ENCODE measurements at regions not wholly inside any gene's neighbourhood (a gene's known extent, or its start where the extent isn't known, plus 50 kb on each side); places are given as distances from the start of the nearest gene placed in this dataset.

DNA sequence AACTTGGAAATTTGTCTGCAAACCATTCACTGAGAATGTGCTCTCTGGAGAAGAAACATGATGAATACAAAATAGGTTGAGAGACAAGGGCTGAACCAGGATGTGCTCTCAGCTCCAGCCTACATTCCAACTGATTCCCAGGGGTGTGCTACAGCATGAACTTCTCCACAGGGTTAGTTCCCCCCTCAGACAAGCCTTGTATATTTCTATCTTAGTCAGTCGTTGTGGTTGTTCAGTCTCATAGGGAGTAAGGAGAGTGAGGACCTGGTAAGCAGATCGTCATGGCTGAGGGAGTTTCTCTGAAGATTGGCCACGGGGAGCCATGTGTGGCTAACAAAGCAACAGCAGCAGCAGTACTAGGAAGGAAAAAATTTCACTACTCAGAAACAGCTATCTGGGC, 919.7 kb upstream of the CADM2 start:
- H3K36me3 ChIP-seq: no peaks in the 10 kb centered on the region

DNA sequence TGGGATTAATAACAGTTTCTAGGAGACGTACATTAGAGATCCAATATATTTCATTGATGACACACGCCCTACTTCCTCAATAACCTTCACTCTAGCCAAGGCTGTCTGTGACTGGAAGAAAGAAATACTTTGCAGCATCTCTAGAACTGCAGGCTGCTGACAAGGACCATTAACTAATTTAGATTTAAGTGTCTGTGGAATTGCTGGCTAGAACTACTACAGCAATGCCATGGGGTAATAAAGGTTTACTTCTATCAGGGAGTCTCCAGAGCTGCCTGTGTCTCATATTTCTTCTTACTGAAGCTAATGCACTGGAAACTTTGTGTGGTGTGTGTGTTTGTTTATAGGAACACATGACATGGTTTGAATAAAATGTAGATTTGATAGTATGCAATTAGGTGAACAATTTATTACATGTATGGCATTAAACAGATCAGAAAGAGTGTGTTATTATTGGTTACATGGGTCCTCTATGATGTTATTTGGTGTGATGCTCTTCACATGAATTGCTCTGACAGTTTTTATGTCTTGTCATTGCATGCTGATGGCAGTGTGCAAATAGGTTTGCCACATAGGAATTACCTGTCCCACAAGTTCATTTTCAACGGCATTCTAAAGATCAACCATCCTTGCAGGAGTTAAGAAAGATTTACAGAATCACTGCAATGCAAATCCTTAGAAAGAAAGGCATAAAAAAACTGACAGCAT, 916.2 kb upstream of the CADM2 start:
- TF ChIP-seq, protein P1, sequence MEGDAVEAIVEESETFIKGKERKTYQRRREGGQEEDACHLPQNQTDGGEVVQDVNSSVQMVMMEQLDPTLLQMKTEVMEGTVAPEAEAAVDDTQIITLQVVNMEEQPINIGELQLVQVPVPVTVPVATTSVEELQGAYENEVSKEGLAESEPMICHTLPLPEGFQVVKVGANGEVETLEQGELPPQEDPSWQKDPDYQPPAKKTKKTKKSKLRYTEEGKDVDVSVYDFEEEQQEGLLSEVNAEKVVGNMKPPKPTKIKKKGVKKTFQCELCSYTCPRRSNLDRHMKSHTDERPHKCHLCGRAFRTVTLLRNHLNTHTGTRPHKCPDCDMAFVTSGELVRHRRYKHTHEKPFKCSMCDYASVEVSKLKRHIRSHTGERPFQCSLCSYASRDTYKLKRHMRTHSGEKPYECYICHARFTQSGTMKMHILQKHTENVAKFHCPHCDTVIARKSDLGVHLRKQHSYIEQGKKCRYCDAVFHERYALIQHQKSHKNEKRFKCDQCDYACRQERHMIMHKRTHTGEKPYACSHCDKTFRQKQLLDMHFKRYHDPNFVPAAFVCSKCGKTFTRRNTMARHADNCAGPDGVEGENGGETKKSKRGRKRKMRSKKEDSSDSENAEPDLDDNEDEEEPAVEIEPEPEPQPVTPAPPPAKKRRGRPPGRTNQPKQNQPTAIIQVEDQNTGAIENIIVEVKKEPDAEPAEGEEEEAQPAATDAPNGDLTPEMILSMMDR (IDR thresholded peaks at IDR 0.05): no peak
- TF ChIP-seq POLR2AphosphoS5 (IDR thresholded peaks at IDR 0.05) (no peak), POLR2A (IDR thresholded peaks at IDR 0.05) (no peak)
- H3K36me3 ChIP-seq: no peaks in the 10 kb centered on the region
- intact Hi-C loops (cut with DNase I; ENCODE audit: low total_unique reads): no loop called here
- H3K4me1 ChIP-seq: no peaks in the 10 kb centered on the region
- no peak for DNase-seq (ENCODE audit: low spot score in 2 of 2)
- H3K9me3 ChIP-seq: no peaks in the 10 kb centered on the region
- H3K27ac ChIP-seq: no peak overlapping the region
- H3K27me3 ChIP-seq: no peaks in the 10 kb centered on the region
- H3K4me3 ChIP-seq: no peak overlapping the region

More for the DNA sequence above, 919.7 kb upstream of the CADM2 start:
- no peaks in the 10 kb centered on the region for H3K4me1 ChIP-seq
- TF ChIP-seq POLR2A (IDR thresholded peaks at IDR 0.05) (no peak), POLR2AphosphoS5 (IDR thresholded peaks at IDR 0.05) (no peak)
- TF ChIP-seq, protein P1 (IDR thresholded peaks at IDR 0.05): no peak
- DNase-seq (ENCODE audit: low spot score in 2 of 2): no peak
- peaks cover 0 to 6% of the 10 kb centered on the region in 2 donors for H3K9me3 ChIP-seq
- no peak overlapping the region for H3K27ac ChIP-seq
- no peak overlapping the region for H3K4me3 ChIP-seq
- intact Hi-C loops (cut with DNase I; ENCODE audit: low total_unique reads): no loop called here
- H3K27me3 ChIP-seq: no peaks in the 10 kb centered on the region

DNA sequence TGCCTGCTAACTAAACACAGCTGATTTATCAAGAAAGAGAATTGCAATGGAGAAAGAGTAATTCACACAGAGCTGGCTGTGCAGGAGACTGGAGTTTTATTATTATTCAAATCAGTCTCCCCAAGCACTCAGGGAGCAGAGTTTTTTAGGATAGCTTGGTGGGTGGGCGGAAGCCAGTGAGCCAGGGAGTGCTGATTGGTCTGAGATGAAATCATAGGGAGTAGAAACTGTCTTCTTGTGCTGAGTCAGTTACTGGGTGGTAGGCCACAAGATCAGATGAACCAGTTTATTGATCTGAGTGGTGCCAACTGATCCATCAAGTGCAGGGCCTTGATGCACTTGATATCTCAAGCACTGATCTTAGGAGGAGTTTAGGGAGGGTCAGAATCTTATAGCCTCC, 891.9 kb upstream of the CADM2 start:
- Histone ChIP-seq H3K9me3 (no peaks in the 10 kb centered on the region), H3K4me3 (no peak overlapping the region)

DNA sequence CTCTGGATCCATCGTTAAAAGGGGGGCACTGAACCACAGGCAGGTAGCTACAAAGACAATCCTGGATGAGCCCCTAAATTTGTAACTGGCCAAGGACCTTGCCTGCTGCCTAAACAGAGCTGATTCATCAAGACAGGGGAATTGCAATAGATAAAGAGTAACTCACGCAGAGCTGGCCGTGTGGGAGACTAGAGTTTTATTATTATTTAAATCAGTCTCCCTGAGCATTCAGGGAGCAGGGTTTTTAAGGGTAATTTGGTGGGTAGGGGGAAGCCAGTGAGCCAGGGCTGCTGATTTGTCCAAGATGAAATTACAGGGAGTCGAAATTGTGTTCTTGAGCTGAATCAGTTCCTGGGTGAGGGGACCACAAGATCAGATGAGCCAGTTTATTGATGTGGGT, 885.1 kb upstream of the CADM2 start:
- H3K36me3 ChIP-seq: no peaks in the 10 kb centered on the region
- DNase-seq (ENCODE audit: low spot score in 2 of 2): no peak
- H3K9me3 ChIP-seq: no peaks in the 10 kb centered on the region
- no peaks in the 10 kb centered on the region for H3K27me3 ChIP-seq
- H3K4me3 ChIP-seq: no peak overlapping the region
- H3K4me1 ChIP-seq: no peaks in the 10 kb centered on the region
- H3K27ac ChIP-seq: no peak overlapping the region
- no peak for TF ChIP-seq POLR2A (IDR thresholded peaks at IDR 0.05)
- intact Hi-C loops (cut with DNase I; ENCODE audit: low total_unique reads): no loop called here

More for the DNA sequence above, 891.9 kb upstream of the CADM2 start:
- Histone ChIP-seq H3K27ac (no peak overlapping the region), H3K4me1 (no peaks in the 10 kb centered on the region), H3K36me3 (no peaks in the 10 kb centered on the region), H3K27me3 (no peaks in the 10 kb centered on the region)
- intact Hi-C loops (cut with DNase I; ENCODE audit: low total_unique reads): no loop called here
- no peak for DNase-seq (ENCODE audit: low spot score in 2 of 2)
- TF ChIP-seq POLR2A (IDR thresholded peaks at IDR 0.05) (no peak), POLR2AphosphoS5 (IDR thresholded peaks at IDR 0.05) (no peak)
- TF ChIP-seq, protein P1 (IDR thresholded peaks at IDR 0.05): no peak

DNA sequence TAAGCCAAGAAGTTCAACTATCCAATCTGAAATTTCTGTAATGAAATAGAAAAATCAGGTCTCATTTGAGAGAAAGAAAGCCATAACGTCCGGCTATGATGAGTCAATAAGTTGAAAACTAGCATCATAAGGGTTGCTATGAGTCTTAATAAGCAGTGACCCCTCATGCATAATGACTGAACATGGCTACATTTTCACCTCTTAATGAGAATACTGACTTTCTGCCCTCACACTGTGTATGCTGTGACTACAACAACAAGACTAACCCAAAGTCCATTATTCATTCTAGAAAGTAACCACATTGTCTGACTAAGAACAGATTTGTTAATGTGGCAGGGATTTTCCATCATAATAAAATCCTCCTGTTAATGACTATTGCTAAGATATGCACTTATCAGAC, 884.0 kb upstream of the CADM2 start:
- H3K4me1 ChIP-seq: no peaks in the 10 kb centered on the region
- H3K4me3 ChIP-seq: no peak overlapping the region
- intact Hi-C loops (cut with DNase I; ENCODE audit: low total_unique reads): no loop called here
- no peak for TF ChIP-seq POLR2AphosphoS5 (IDR thresholded peaks at IDR 0.05)
- TF ChIP-seq, protein P1 (IDR thresholded peaks at IDR 0.05): no peak
- TF ChIP-seq POLR2A (IDR thresholded peaks at IDR 0.05): no peak
- no peak for DNase-seq (ENCODE audit: low spot score in 2 of 2)
- no peaks in the 10 kb centered on the region for H3K9me3 ChIP-seq
- H3K36me3 ChIP-seq: no peaks in the 10 kb centered on the region
- no peak overlapping the region for H3K27ac ChIP-seq
- H3K27me3 ChIP-seq: no peaks in the 10 kb centered on the region

Data from breast epithelium (tissue), 4 donors.